ENCODE measurements at regions not wholly inside any gene's neighbourhood (a gene's known extent, or its start where the extent isn't known, plus 50 kb on each side); places are given as distances from the start of the nearest gene placed in this dataset.

GRCh38 chr5:176734756-176735342 is 75.5 kb upstream of the UNC5A start:
- no peak for DNase-seq

- no peak for DNase-seq
Observed at GRCh38 chr5:176735383-176736265, 74.7 kb upstream of the UNC5A start.

- DNase-seq = no peak
Observed at GRCh38 chr5:176736301-176736930, 73.9 kb upstream of the UNC5A start.

GRCh38 chr5:176736931-176737745 is 73.2 kb upstream of the UNC5A start:
- DNase-seq = no peak

- no peak for DNase-seq
Observed at GRCh38 chr5:176737746-176738636, 72.4 kb upstream of the UNC5A start.

- no peak for DNase-seq
Observed at GRCh38 chr5:176738637-176739250, 71.6 kb upstream of the UNC5A start.

- no peak for DNase-seq
Observed at GRCh38 chr5:176739461-176740051, 70.8 kb upstream of the UNC5A start.

GRCh38 chr5:176740131-176740701 is 70.1 kb upstream of the UNC5A start:
- no peak for DNase-seq

- DNase-seq = no peak
Observed at GRCh38 chr5:176740702-176741496, 69.5 kb upstream of the UNC5A start.

- no peak for DNase-seq
Observed at GRCh38 chr5:176741561-176742211, 68.7 kb upstream of the UNC5A start.

- no peak for DNase-seq
Observed at GRCh38 chr5:176742246-176743105, 67.9 kb upstream of the UNC5A start.

GRCh38 chr5:176743136-176743861 is 67.1 kb upstream of the UNC5A start:
- no peak for DNase-seq

- DNase-seq = no peak
Observed at GRCh38 chr5:176743868-176744583, 66.3 kb upstream of the UNC5A start.

GRCh38 chr5:176744584-176744965 is 65.8 kb upstream of the UNC5A start:
- no peak for DNase-seq

- DNase-seq = no peak
Observed at GRCh38 chr5:176747670-176748072, 62.7 kb upstream of the UNC5A start.

- DNase-seq = no peak
Observed at GRCh38 chr5:176748073-176748966, 62.0 kb upstream of the UNC5A start.
